Activated CD8-positive, alpha-beta memory T cell treated with anti-CD3 and anti-CD28 coated beads for 48 hours (primary cell): ENCODE measurements at regions not wholly inside any gene's neighbourhood (a gene's known extent, or its start where the extent isn't known, plus 50 kb on each side); places are given as distances from the start of the nearest gene placed in this dataset.

Experiments
- DNase-seq, 3 experiments: peaks; one replicate each; pipeline ENCODE4 v3.0.0-alpha.2; 2020; ENCODE audit warnings: low read depth in 2 of 3, low spot score in 2 of 3

DNA sequence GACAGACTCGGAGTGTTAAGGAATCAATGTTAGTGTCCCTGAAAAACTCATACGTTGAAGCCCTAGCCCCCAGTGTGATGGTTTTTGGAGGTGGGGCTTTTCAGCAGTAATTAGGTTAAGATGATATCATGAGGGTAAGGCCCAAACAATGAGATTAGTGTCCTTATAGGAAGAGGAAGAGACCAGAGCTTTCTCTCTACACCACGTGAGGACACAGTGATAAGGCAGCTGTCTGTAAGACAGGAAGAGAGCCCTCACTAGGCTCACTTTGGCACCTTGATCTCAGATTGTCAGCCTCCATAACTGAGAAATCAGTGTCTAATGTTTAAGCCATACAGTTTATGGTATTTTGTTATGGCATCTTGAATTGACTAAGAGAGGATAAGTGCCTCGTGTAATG is 403.2 kb downstream of the NPIPA7 start:
- no peak for DNase-seq

DNA sequence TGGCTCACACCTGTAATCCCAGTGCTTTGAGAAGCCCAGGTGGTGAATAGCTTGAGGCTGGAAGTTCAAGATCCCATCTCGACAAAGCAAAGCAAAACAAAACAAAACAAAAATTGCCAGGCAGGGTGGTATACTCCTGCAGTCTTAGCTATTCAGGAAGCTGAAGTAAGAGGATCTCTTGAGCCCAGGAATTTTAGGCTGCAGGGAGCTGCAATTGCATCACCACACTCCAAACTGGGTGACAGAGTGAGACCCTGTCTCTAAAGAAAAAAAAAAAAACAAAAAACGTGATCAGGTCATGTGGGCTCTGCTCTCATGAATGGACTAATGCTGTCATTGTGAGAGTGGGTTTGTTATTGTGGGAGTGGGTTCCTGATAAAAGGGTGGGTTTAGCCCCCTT is 409.1 kb downstream of the NPIPA7 start:
- DNase-seq, result no peak

DNA sequence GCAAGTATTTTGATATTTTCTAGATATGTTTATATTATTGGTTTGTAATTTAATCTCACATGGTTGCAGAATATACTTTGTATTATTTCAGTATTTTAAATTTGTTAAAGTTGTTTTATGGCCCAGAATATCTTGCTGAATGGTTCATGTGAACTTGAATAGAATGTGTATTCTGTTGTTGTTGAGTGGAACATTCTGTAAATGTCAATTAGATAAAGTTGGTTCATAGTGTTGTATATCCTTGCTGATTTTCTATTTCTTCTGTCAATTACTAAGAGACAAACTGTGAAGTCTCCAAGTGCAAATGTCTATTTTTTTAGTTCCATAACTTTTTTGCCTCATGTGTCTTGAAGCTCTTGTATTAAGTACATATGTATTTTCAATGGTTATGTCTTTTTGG is 411.7 kb downstream of the NPIPA7 start:
- no peak for DNase-seq

DNA sequence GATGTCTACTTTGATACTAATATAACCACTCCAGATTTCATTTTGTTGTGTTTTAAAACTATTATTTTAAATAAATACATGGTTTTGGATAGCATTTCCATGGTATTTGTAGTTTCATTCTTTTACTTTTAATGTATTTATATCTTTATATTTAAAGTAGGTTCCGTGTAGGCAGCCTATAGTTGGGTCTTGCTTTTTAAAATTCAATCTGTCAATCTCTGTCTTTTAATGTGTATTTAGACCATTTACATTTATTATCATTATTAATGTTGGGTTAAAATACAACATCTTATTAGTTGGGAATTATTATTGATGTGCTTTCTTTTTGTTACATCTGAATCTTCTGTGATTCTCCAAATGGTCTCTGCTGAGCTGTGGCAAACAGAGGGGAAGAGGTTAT is 412.1 kb downstream of the NPIPA7 start:
- no peak for DNase-seq

DNA sequence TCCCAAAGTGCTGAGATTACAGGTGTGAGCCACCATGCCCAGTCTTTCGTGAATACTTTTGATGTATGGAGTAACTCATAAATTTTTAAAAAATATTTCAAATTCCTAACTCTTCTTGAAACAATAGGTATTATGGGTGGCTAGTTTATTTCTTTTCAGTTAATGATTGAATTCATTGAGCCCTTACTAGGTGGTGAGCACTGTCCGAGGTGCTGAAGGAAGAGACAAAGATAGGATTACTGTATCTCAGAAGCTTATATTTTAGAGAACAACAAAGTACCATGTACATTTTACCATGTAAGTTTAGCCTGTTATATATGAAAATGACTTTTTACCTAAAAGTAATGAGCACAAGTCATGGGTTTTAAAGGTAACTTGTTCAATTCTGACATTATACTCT is 418.3 kb downstream of the NPIPA7 start:
- no peak for DNase-seq

DNA sequence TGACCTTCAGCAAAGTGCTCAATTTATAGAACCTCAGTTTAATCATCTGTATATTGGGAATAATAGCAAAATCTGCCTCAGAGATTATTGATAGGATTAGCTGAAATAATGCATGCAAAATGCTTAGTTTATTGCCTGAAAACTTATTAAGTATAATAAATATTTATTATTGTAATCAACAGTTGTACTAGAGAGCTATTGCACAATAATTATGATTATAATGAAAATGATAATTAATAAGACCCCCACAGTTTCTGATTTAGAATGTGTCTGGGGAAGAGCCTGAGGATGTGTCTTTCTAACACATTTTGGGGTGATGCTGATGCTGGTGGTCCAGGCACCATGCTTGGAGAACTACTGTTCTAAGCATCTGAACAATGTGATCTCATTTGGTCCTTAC is 419.6 kb downstream of the NPIPA7 start:
- no peak for DNase-seq

DNA sequence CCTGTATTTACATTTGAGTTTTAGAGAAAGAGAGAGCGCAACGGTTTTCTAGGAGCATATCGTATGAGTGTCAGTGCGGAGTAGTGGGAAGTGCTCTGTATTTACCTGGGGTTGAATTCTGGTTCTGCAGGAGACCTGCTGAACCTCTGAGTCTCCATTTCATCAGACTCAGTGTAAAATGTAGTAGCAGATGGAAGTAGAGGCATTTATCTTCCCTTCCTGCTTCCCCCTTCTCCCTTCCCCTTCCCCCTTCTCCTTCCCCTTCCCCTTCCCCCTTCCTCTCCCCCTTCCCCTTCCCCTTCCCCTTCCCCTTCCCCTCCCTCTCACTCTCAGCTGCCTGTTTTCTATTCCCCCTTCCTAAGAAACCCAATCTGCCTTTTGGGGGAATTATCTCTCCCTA is 426.9 kb downstream of the NPIPA7 start:
- DNase-seq, result no peak

DNA sequence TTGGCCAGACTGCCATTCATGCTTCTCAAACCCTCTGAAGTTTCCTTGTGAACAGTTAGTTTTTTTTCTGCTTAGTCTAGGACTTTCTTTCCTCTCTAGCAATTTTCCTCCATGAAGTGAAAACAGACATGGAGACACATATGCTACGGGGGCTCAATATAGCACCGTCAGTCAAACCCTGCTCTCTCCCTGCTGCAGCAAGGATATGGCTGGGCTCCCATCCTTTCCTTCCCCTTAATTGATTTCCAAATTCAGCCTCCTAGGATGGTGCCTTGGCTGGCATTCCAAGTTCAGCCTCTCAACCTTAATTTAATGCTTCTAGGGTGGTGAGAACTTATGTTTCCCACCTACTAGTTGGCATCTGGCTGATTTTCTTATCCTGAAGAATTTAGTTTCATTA is 436.7 kb downstream of the NPIPA7 start:
- DNase-seq, result no peak

DNA sequence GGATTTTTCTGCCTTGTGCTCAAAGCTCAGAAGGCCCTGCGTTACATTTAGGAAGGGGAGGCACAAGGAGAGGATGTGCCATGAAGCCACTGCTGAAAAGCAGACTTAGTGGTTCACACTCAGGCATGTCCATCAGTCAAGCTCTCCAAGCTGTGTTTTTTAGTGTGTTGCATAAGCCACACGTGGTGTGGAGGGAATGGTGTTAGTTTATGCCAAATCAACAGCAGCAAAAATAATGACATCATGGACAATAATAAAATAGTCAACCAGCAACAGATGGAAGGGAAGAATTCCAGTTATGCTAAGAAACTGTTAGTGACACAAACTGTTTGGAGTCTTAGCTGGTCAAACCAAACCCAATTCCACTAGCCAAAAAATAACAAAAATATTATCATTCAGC is 438.3 kb downstream of the NPIPA7 start:
- DNase-seq, result no peak

DNA sequence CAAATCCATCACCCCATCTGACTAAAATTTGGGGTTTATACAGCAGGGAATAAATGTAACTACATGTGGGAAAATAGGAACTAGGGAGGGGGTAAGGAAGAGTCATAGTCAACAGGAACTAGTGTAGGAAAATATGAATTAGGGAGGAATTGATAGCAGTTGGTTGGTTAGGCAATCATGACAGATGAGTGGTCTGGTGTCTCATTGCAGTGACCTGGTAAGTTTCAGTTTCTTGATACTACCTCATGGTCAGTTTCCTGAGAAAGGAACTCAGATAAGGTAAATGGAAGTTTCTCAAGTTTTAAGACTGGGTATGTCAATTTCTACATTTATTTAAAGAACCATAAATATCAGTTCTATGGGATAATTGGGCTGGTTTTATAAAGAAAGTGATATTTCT is 442.3 kb downstream of the NPIPA7 start:
- no peak for DNase-seq

DNA sequence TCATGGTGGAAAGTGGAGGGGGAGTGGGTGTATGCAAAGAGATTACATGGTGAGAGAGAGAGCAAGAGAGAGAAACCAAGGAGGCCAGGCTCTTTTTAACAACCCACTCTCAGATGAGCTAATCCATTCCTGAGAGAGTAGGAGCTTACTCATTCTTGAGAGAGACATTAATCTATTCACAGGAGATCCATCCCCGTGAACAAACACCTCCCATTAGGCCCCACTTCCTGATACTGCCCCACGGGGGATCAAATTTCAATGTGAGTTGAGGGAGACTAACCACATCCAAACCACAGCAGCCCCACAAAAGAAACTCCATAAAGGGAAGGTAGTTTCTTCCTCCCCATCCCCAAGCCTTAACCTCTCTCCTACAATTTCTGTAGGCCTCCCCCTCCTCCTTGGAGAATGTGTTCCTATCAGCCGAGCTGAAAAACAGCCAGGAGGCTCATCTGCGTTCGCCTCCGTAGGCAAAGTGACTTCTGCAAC is 450.0 kb downstream of the NPIPA7 start:
- DNase-seq, result no peak

DNA sequence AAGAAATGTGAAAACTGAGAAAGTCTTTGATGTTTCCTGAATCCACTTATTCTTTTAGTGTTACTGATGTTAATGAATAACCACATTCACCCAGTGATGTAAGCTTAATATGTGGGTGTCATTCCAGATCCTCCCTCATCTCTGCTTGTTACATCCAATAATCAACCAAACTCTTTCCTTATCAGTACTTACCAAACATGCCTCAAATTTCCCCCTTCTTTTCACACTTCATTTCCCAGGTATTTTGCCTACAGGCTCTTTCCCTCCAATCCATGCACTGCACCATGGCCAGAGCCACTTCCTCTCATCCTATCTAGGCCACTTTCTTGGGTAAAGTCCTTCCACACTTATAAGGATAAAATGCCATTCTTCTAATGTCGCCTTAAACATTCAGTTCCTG is 451.5 kb downstream of the NPIPA7 start:
- no peak for DNase-seq

DNA sequence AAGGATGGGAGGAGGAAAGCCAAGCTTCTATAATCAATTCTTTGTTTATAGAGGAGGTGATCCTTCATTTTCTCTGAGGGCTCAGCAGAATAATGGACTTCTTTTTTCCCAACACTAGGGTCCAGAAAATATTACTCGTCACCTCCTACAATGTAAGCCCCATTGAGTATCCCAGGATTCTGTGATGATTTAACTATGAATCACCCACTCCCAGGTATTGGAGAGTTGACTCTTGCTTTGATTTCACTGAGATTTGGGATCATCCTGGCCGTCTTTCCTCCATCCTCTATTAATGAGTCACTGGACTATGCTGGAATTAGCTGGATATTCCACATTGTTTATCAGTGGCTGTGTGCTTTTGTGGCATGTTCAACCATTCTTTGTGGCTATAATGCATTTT is 452.0 kb downstream of the NPIPA7 start:
- no peak for DNase-seq

DNA sequence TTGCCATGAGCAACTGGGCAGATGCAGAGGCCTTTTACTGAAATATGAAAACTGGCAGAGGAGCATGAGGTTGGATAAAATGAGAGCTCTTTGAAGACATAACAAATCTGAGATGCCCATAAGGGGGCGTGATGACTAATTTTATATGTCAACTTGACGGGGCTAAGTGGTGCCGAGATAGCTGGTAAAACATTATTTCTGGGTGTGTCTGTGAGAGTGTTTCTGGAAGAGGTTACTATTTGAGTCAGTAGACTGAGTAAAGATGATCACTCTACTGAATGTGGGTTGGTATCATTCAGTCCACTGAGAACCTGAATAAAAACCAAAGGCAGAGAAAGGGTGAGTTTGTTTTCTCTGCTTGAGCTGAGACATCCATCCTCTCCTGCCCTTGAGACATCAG is 454.2 kb downstream of the NPIPA7 start:
- DNase-seq, result no peak

DNA sequence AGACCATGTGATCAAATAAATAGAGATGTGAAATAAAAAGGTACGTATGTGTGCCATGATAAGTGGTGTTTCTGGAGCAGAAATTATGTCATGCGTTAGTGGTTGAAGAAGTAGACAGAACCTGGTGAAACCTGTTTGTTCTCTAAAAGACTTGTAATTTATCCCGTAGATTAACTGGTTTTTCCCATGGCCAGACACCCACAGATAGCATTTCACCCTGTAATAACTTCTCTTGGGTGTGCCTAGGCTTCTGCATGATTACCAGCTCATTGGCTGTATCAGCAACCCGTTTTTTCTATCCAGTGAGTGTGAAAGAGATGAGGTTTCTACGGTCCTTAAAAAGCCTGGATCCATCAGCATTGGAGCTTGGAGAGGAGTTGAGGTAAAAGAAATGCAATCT is 471.3 kb downstream of the NPIPA7 start:
- DNase-seq, result no peak

DNA sequence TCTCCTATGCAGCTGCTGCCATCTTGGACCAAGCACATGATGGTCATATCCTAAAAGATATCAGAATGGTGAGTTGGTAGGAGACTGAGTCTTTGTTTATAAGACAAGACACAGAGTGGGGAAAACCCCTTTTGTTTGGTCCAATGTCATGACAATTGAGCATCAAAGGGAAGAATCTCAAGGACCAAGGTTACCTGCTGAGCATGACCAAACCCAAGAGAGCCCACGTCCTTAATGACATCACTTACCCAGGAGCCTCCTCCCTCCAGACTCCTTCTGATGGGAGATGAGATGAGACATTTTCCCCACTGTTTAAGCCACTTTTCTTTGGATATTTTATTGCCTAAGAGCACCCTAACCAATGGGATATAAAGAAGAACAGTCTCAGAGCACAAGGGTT is 478.1 kb downstream of the NPIPA7 start:
- DNase-seq, result no peak

DNA sequence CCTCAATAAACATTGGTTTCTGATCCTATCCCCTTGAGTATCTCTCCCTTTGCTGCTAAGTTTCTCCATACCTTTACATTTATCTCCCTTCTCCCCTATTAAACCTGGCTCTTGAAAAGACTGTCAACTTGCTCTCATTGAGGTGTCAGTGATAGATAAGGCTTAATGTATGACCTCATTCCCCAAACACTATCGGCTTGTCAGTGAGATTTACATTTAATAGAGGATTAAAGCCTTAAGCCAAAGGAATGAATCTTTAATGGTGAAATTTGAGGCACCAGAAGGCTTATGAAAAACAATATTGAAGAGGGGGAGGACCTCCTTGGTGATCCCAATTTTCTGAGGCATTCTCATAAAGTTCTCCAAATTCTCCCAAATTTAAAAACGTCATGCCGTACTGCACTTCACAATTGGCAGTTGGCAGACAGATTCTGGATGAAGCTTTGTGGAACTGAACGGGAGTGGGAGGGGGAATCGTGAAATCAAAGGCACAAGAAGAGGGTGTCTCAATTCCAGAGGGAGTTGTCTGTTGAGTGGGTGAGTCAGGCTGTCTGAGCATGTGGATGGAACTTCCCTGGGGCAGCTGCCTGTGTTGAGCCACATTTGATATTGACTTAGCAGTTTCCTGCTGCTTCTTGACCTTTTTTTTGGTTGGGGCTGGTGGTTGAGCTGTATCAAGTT is 478.8 kb downstream of the NPIPA7 start:
- no peak for DNase-seq

DNA sequence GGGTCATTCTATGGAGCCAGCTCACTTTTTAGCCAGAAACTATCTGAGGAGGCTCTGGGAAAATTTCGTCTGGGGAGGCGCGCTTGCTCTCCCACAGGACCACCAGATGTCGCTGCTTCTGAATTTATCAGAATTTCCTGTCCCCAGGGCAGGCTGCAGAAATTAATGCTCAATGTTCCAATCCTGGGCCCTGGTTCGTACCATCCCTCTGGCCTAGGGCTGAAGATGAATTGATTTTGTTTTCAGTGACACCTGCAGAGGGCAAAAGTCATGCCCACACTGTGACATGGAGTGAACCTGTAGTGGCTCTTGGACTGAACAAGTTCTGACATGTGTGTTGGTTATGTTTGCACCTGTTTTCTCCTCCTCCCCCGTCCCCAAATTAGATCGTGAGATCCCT is 482.6 kb downstream of the NPIPA7 start:
- peak in 2 of 3 experiments; percentile 6 to 13 for DNase-seq

DNA sequence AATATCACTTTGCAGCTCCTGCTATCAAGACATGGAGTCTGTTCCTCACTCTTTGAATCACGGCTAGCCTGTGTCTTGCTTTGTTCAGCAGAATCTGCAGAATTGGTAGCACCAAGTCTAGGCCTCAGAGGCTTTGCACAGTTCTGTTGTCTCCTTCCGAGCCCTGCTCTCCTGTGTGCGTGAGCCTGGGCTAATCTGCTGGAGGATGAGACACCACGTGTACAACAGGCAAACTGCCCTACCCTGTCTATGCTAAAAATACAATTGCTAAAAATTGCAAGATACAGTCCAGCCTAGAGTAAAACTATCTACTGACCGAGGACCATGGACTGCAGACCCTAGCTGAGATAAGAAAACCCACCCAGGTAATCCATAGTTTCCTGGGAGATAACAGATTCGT is 484.7 kb downstream of the NPIPA7 start:
- no peak for DNase-seq

DNA sequence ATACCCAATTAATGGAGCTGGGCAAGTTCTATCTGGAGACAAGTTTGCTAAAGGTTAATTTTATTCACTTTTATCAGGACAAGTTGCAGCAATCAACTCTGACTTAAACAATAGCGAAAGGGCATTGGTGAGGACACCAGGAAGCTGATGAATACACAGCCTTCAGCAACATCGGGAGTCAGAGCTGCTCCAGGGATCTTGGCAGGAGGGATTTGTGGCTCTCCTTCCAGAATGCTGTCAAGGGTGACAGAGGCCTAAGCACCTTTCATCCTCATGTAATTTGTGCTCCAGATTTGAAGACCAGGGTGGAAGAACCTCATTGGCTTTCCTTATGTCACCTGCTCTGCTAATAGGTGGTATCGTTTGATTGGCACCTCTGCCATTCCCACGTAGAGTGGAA is 485.6 kb downstream of the NPIPA7 start:
- no peak for DNase-seq

DNA sequence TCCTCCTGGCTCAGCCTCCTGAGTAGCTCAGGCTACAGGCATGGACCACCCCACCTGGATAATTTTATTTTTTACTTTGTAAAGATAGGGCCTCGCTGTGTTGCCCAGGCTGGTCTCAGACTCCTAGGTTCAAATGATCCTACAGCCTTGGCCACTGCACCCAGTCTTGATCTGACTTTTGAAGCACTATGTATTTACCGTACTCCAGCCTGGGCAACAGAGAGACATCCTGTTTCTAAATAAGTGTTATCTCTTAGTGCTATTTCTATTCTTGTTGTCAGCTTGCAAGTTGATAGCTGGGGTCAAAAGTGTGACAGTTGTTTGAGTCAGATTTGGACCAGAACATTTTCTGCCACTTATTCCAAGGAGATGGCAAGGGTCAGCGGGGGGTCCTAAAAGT is 486.4 kb downstream of the NPIPA7 start:
- no peak for DNase-seq

DNA sequence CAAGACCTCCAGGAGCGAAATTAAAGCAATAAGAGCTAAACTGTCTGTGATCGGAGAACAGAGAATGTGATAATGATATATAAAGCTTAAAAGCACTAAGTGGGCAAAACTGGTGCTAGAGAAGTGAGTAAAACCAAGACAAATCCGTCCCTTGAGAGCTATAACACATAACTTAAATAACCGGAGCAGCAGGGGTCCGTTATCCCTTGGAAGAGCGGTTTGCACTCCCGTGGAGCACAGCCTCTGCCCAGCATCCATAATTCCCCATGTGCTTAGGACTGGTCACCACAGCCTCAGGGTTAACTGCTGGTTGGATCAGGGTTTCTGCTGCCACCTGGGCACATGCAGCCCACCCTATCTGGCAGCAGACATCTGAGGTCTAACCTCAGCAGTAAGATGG is 489.0 kb downstream of the NPIPA7 start:
- no peak for DNase-seq

DNA sequence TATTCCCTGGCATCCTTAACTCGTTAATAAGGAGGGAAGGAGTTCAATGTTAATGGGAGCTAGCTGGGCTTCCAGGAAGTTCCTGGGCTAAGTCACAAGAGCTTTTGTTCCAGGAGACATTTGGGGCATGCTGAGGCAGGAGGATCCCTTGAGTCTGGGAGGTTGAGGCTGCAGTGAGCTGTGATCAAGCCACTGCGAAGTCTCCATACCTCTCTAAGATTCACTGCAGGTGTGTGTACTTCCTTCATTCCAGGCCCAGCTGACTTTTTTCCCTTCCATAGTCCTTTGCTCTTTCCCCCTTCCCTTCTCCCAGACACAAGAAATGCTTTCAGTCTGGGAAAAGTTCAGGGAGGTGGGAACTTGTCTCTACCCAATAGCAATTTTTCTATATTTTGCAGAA is 489.8 kb downstream of the NPIPA7 start:
- DNase-seq, result no peak

DNA sequence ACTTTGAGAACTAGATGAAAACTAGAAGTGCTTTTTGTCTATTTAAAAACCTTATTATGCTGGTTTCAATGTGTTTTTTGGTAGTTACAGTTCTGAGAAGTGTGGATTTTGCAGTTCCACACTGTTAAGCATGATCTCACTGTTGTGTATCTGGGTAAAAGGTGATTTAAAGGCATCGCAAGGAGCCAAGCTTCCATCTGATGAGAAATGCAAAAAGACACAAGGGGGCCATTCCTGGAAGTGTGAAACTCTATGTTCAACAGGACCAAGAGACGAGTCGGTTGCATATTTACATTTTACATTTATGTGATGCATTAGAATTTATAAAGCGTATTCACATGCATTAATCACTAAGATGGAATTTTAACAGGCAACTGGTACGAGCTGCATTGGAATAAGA is 490.8 kb downstream of the NPIPA7 start:
- DNase-seq, result no peak
